Fibroblast of lung (primary cell): ENCODE measurements at regions not wholly inside any gene's neighbourhood (a gene's known extent, or its start where the extent isn't known, plus 50 kb on each side); places are given as distances from the start of the nearest gene placed in this dataset.

ENCODE experiments used
- DNase-seq, 2 donors: peaks; one replicate each; pipeline versions ENCODE4 v3.0.0 to v3.0.0-alpha.2; 2010; ENCODE audit warnings: low read depth in 2 of 2
- H2AFZ ChIP-seq: 2 replicates; pipeline ENCODE4 v1.5.1; 2012; ENCODE audit warnings: low read length, control low read depth, inconsistent platforms
- H3K27ac ChIP-seq: 2 replicates; pipeline ENCODE4 v1.5.1; 2011; ENCODE audit warnings: low read length, control low read depth; ENCODE audit not compliant: insufficient read depth
- H3K27me3 ChIP-seq: 2 replicates; pipeline ENCODE4 v1.5.1; 2011; ENCODE audit warnings: mild to moderate bottlenecking, low read length; ENCODE audit not compliant: control insufficient read depth, insufficient read depth
- H3K36me3 ChIP-seq: 2 replicates; pipeline ENCODE4 v1.5.1; 2011; ENCODE audit warnings: low read length; ENCODE audit not compliant: control insufficient read depth, insufficient read depth
- H3K4me1 ChIP-seq: 2 replicates; pipeline ENCODE4 v1.5.1; 2011; ENCODE audit warnings: low read length; ENCODE audit not compliant: control insufficient read depth, insufficient read depth; ENCODE audit errors: extremely low read depth
- H3K4me2 ChIP-seq: 2 replicates; pipeline ENCODE4 v1.5.1; 2011; ENCODE audit warnings: low read length, control low read depth; ENCODE audit not compliant: insufficient read depth; ENCODE audit errors: extremely low read depth
- H3K4me3 ChIP-seq, 4 experiments: fragments of 200-600 bp in 1 of 4; sonication (generic) in 1 of 4; replicated peaks in 1 of 4; 2 replicates each; pipeline ENCODE4 v1.5.1; 2011 to 2016; ENCODE audit warnings: low read length in 4 of 4, low read depth in 3 of 4, mild to moderate bottlenecking in 3 of 4, control low read depth in 2 of 4, inconsistent platforms in 1 of 4, mixed read lengths in 1 of 4; ENCODE audit not compliant: insufficient read depth in 1 of 4; ENCODE audit errors: control extremely low read depth in 1 of 4
- H3K79me2 ChIP-seq: 2 replicates; pipeline ENCODE4 v1.5.1; 2012; ENCODE audit warnings: mild to moderate bottlenecking, low read length, inconsistent platforms; ENCODE audit not compliant: control insufficient read depth, insufficient read depth
- H3K9ac ChIP-seq: 2 replicates; pipeline ENCODE4 v1.5.1; 2011; ENCODE audit warnings: mild to moderate bottlenecking, low read length, control low read depth; ENCODE audit not compliant: insufficient read depth
- H3K9me3 ChIP-seq: 2 replicates; pipeline ENCODE4 v1.5.1; 2012; ENCODE audit warnings: low read depth, low read length; ENCODE audit not compliant: control insufficient read depth, insufficient read depth
- H4K20me1 ChIP-seq: 2 replicates; pipeline ENCODE4 v1.5.1; 2011; ENCODE audit warnings: low read length; ENCODE audit not compliant: control insufficient read depth, insufficient read depth; ENCODE audit errors: extremely low read depth
- CTCF ChIP-seq, 2 donors: IDR thresholded peaks in 1 of 2; conservative IDR thresholded peaks in 1 of 2; 1 replicate in 1 of 2; 2 replicates in 1 of 2; pipeline ENCODE4 v1.5.1; 2011 to 2012; ENCODE audit warnings: low read length in 2 of 2, control low read depth in 1 of 2, inconsistent platforms in 1 of 2, low read depth in 1 of 2, mild to moderate bottlenecking in 1 of 2
- EZH2 ChIP-seq: IDR thresholded peaks from 2 replicates; pipeline ENCODE4 v1.5.1; 2012; ENCODE audit warnings: low read length, control low read depth, mild to moderate bottlenecking; ENCODE audit errors: missing control alignments

- Histone ChIP-seq H2AFZ (no peak overlapping the region), H3K79me2 (no peaks in the 10 kb centered on the region), H4K20me1 (no peaks in the 10 kb centered on the region), H3K27me3 (no peaks in the 10 kb centered on the region), H3K4me1 (no peaks in the 10 kb centered on the region), H3K9me3 (no peaks in the 10 kb centered on the region), H3K4me3 (no peak overlapping the region), H3K4me2 (no peak overlapping the region), H3K9ac (no peak overlapping the region), H3K36me3 (no peaks in the 10 kb centered on the region), H3K27ac (no peak overlapping the region)
- TF ChIP-seq CTCF (conservative IDR thresholded peaks at IDR 0.05 in 1 of 2, IDR thresholded peaks at IDR 0.05 in 1 of 2; ENCODE audit: low read depth in 1 of 2, low read length in 2 of 2): peak; percentile 86 to 97
- no peak for TF ChIP-seq EZH2
- peak; percentile 39 to 73 for DNase-seq
Measured at GRCh38 chr16:52191531-52192134, 355.3 kb downstream of the TOX3 start.

- Histone ChIP-seq H3K9ac (no peak overlapping the region), H3K4me3 (no peak overlapping the region), H2AFZ (no peak overlapping the region), H3K36me3 (no peaks in the 10 kb centered on the region), H3K27me3 (no peaks in the 10 kb centered on the region), H3K79me2 (no peaks in the 10 kb centered on the region), H3K4me2 (no peak overlapping the region), H3K9me3 (no peaks in the 10 kb centered on the region), H3K4me1 (no peaks in the 10 kb centered on the region), H3K27ac (no peak overlapping the region), H4K20me1 (no peaks in the 10 kb centered on the region)
- DNase-seq: no peak
- no peak for TF ChIP-seq CTCF (conservative IDR thresholded peaks at IDR 0.05 in 1 of 2, IDR thresholded peaks at IDR 0.05 in 1 of 2; ENCODE audit: low read depth in 1 of 2, low read length in 2 of 2)
- no peak for TF ChIP-seq EZH2
Measured at GRCh38 chr16:52184336-52184735, 362.6 kb downstream of the TOX3 start.

- H4K20me1 ChIP-seq: no peaks in the 10 kb centered on the region
- no peak overlapping the region for H3K9ac ChIP-seq
- no peak overlapping the region for H3K4me3 ChIP-seq
- H2AFZ ChIP-seq: no peak overlapping the region
- H3K27me3 ChIP-seq: no peaks in the 10 kb centered on the region
- no peak for DNase-seq
- H3K4me2 ChIP-seq: no peak overlapping the region
- no peaks in the 10 kb centered on the region for H3K79me2 ChIP-seq
- H3K27ac ChIP-seq: no peak overlapping the region
- no peaks in the 10 kb centered on the region for H3K9me3 ChIP-seq
- H3K36me3 ChIP-seq: no peaks in the 10 kb centered on the region
- no peak for TF ChIP-seq CTCF (conservative IDR thresholded peaks at IDR 0.05 in 1 of 2, IDR thresholded peaks at IDR 0.05 in 1 of 2; ENCODE audit: low read depth in 1 of 2, low read length in 2 of 2)
- no peak for TF ChIP-seq EZH2
- no peaks in the 10 kb centered on the region for H3K4me1 ChIP-seq
Measured at GRCh38 chr16:52182840-52183239, 364.1 kb downstream of the TOX3 start.
